ENCODE measurements at regions not wholly inside any gene's neighbourhood (a gene's known extent, or its start where the extent isn't known, plus 50 kb on each side); places are given as distances from the start of the nearest gene placed in this dataset.
A peak's percentile ranks its signal among the peaks of the same experiment; 100 is the strongest.

DNA sequence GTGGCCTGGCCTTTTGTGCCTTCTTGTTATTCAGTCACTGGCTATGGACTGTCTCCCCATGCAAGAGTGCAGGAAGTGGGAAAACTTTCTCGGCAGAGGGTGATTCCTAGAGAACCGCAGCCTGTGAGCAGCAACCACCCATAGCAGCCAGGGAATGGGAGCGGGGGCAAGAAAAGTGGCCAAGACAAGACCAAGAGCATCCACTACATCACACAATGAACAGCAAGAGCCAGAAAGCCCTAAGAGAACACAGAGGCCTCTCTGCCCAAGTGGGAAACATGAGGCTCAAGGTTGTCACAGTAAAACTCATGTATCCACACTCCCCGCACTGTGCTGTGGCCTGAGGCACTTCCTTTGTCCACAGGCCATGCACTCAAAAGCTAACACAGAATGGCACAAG is 129.1 kb upstream of the FSTL4 start:
- no peak for TF ChIP-seq EZH2phosphoT487 (IDR thresholded peaks at IDR 0.05; ENCODE audit: borderline replicate concordance, low read depth, low read length)
- TF ChIP-seq, protein P1, sequence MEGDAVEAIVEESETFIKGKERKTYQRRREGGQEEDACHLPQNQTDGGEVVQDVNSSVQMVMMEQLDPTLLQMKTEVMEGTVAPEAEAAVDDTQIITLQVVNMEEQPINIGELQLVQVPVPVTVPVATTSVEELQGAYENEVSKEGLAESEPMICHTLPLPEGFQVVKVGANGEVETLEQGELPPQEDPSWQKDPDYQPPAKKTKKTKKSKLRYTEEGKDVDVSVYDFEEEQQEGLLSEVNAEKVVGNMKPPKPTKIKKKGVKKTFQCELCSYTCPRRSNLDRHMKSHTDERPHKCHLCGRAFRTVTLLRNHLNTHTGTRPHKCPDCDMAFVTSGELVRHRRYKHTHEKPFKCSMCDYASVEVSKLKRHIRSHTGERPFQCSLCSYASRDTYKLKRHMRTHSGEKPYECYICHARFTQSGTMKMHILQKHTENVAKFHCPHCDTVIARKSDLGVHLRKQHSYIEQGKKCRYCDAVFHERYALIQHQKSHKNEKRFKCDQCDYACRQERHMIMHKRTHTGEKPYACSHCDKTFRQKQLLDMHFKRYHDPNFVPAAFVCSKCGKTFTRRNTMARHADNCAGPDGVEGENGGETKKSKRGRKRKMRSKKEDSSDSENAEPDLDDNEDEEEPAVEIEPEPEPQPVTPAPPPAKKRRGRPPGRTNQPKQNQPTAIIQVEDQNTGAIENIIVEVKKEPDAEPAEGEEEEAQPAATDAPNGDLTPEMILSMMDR (conservative IDR thresholded peaks at IDR 0.05; ENCODE audit: low read length), result no peak
- ChIA-PET POLR2A (no interaction called here), CTCF (ENCODE audit: unreplicated experiment) (interaction anchor here (1.5 kb wide), 1 partner anchor 14 kb away, joined by 4 read pairs; no protein-coding TSS in a partner anchor)
- Histone ChIP-seq H3K9me2 (ENCODE audit: insufficient read depth, low read length) (no peaks in the 10 kb centered on the region), H2AFZ (ENCODE audit: low read length) (no peak overlapping the region), H3K4me3 (ENCODE audit: low read depth, low read length, poor library complexity, severe bottlenecking) (no peak overlapping the region), H3K27ac (ENCODE audit: low read depth, low read length, poor library complexity, severe bottlenecking) (peak overlapping the region; percentile 53), H3K4me1 (ENCODE audit: insufficient read depth, low read length, poor library complexity, severe bottlenecking) (peaks cover 38% of the 10 kb centered on the region), H3K36me3 (ENCODE audit: insufficient read depth, low read length) (no peaks in the 10 kb centered on the region), H3K4me2 (ENCODE audit: low read length) (no peak overlapping the region; the same call in 1 of the 2 replicates), H3K79me2 (ENCODE audit: insufficient read depth, low read depth, low read length) (no peaks in the 10 kb centered on the region), H3K9me3 (ENCODE audit: low read length) (no peaks in the 10 kb centered on the region), H4K20me1 (ENCODE audit: insufficient read depth, low read length) (no peaks in the 10 kb centered on the region)
- intact Hi-C loops (cut with micrococcal nuclease; ENCODE audit: unreplicated experiment), result loop anchor here (5.0 kb wide), 1 partner anchor 201 kb away; no protein-coding TSS in a partner anchor
- DNase-seq (ENCODE audit: low spot score), result no peak
- BruUV-seq (replicated peaks), result no TSS peak

DNA sequence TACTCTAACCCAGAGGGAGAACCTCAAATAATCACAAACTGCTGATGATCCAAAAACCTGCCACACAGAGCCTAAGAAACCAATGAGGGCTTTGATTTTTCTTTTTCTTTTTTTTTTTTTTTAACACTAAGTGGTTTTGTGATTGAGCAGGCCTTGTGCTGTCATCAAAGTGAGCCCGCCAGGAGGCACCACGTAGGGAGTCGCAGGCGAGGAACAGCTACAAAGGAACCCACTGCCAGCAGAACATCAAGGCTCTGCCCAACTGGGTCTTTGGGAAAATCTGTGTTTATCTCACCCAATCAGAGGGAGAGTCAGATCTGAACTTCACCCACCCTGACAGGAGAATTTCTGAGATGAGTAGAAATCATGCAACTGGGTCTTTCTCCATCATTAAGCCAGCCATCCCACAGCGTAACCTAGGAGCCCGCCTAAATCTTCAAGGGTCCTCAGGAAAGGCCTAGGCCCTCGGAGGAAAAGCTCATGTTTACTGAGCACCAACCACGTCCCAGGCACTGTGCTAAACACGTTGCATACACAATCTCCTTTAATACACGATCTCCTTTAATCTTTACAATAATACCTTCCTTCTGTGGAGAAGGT is 126.9 kb upstream of the FSTL4 start:
- H3K9me2 ChIP-seq (ENCODE audit: insufficient read depth, low read length), result no peaks in the 10 kb centered on the region
- H3K27ac ChIP-seq (ENCODE audit: low read depth, low read length, poor library complexity, severe bottlenecking), result no peak overlapping the region
- POLR2A ChIA-PET, result interaction anchor here (0.6 to 0.7 kb wide), 3 partner anchors 717 to 1379 kb away, joined by 3 to 4 read pairs (median 3); no protein-coding TSS in a partner anchor
- H3K4me1 ChIP-seq (ENCODE audit: insufficient read depth, low read length, poor library complexity, severe bottlenecking), result peaks cover 29% of the 10 kb centered on the region
- no peaks in the 10 kb centered on the region for H4K20me1 ChIP-seq (ENCODE audit: insufficient read depth, low read length)
- no peak overlapping the region for H3K4me2 ChIP-seq (ENCODE audit: low read length)
- CTCF ChIA-PET (ENCODE audit: unreplicated experiment), result interaction anchor here (0.6 kb wide), 1 partner anchor 198 kb away, joined by 3 read pairs; no protein-coding TSS in a partner anchor
- BruUV-seq (replicated peaks), result no TSS peak
- H2AFZ ChIP-seq (ENCODE audit: low read length), result no peak overlapping the region
- no peak for DNase-seq (ENCODE audit: low spot score)
- TF ChIP-seq EZH2phosphoT487 (IDR thresholded peaks at IDR 0.05; ENCODE audit: borderline replicate concordance, low read depth, low read length), result no peak
- TF ChIP-seq, protein P1 (conservative IDR thresholded peaks at IDR 0.05; ENCODE audit: low read length), result no peak
- intact Hi-C loops (cut with micrococcal nuclease; ENCODE audit: unreplicated experiment), result no loop called here
- no peaks in the 10 kb centered on the region for H3K79me2 ChIP-seq (ENCODE audit: insufficient read depth, low read depth, low read length)
- no peaks in the 10 kb centered on the region for H3K36me3 ChIP-seq (ENCODE audit: insufficient read depth, low read length)
- H3K4me3 ChIP-seq (ENCODE audit: low read depth, low read length, poor library complexity, severe bottlenecking), result no peak overlapping the region
- no peaks in the 10 kb centered on the region for H3K9me3 ChIP-seq (ENCODE audit: low read length)

DNA sequence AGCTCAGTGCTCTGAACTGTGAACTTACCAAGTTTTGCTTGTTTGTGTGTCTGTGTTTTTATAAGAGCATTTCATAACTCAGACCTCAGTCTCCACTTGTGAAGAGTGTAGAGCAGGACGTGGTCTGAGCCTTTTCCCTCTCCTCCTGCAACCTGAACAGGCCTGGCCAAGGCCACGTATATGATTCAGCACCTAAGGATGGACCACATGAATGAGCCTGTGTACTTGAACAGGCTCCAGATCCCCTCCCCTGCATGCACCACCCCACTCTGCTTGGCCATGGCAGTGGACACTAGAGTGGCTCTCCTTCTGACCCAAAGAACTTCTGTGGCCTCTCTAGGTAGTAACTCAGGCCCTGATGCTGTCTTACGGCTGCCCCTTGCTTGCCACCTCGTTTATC is 125.9 kb upstream of the FSTL4 start:
- intact Hi-C loops (cut with micrococcal nuclease; ENCODE audit: unreplicated experiment), result no loop called here
- H3K9me3 ChIP-seq (ENCODE audit: low read length), result no peaks in the 10 kb centered on the region
- H3K4me2 ChIP-seq (ENCODE audit: low read length), result no peak overlapping the region
- no peak overlapping the region for H3K27ac ChIP-seq (ENCODE audit: low read depth, low read length, poor library complexity, severe bottlenecking)
- peaks cover 19% of the 10 kb centered on the region for H3K4me1 ChIP-seq (ENCODE audit: insufficient read depth, low read length, poor library complexity, severe bottlenecking)
- no peaks in the 10 kb centered on the region for H4K20me1 ChIP-seq (ENCODE audit: insufficient read depth, low read length)
- H3K4me3 ChIP-seq (ENCODE audit: low read depth, low read length, poor library complexity, severe bottlenecking), result no peak overlapping the region
- H3K79me2 ChIP-seq (ENCODE audit: insufficient read depth, low read depth, low read length), result no peaks in the 10 kb centered on the region
- BruUV-seq (replicated peaks), result no TSS peak
- TF ChIP-seq EZH2phosphoT487 (IDR thresholded peaks at IDR 0.05; ENCODE audit: borderline replicate concordance, low read depth, low read length), result no peak
- TF ChIP-seq, protein P1 (conservative IDR thresholded peaks at IDR 0.05; ENCODE audit: low read length), result no peak
- no peaks in the 10 kb centered on the region for H3K36me3 ChIP-seq (ENCODE audit: insufficient read depth, low read length)
- H2AFZ ChIP-seq (ENCODE audit: low read length), result no peak overlapping the region
- no peak for DNase-seq (ENCODE audit: low spot score)
- CTCF ChIA-PET (ENCODE audit: unreplicated experiment), result no interaction called here
- POLR2A ChIA-PET, result no interaction called here
- no peaks in the 10 kb centered on the region for H3K9me2 ChIP-seq (ENCODE audit: insufficient read depth, low read length)

Data from OCI-LY7 (cell line).